Loucy (cell line): ENCODE measurements at regions not wholly inside any gene's neighbourhood (a gene's known extent, or its start where the extent isn't known, plus 50 kb on each side); places are given as distances from the start of the nearest gene placed in this dataset.

ENCODE experiments used
- H2AFZ ChIP-seq: fragments of 200-600 bp; sonication (generic); 2 replicates; pipeline ENCODE4 v1.6.0; 2016; ENCODE audit warnings: antibody characterized with exemption, mild to moderate bottlenecking, low read length, moderate library complexity
- H3F3A ChIP-seq: fragments of 200-600 bp; 2 replicates; pipeline ENCODE4 v1.6.0; 2016; ENCODE audit warnings: antibody characterized with exemption, low read depth, mild to moderate bottlenecking
- H3K27me3 ChIP-seq: fragments of 200-600 bp; sonication (generic); 2 replicates; pipeline ENCODE4 v1.6.1; 2014; ENCODE audit warnings: low read length, mild to moderate bottlenecking; ENCODE audit not compliant: insufficient read depth, poor library complexity, severe bottlenecking
- H3K36me3 ChIP-seq: fragments of 200-600 bp; sonication (generic); 2 replicates; pipeline ENCODE4 v1.6.1; 2016; ENCODE audit warnings: low read length; ENCODE audit not compliant: insufficient read depth
- H3K4me1 ChIP-seq: fragments of 200-600 bp; sonication (generic); 2 replicates; pipeline ENCODE4 v1.5.1; 2014; ENCODE audit warnings: low read length, mild to moderate bottlenecking; ENCODE audit not compliant: insufficient read depth, poor library complexity, severe bottlenecking
- H3K4me2 ChIP-seq: fragments of 200-600 bp; sonication (generic); 2 replicates; pipeline ENCODE4 v1.6.0; 2014; ENCODE audit warnings: antibody characterized with exemption, low read length, low read depth, mild to moderate bottlenecking; ENCODE audit not compliant: poor library complexity, severe bottlenecking
- H3K4me3 ChIP-seq: fragments of 200-600 bp; sonication (generic); 2 replicates; pipeline ENCODE4 v1.5.1; 2014; ENCODE audit warnings: low read length, mild to moderate bottlenecking, mixed read lengths; ENCODE audit not compliant: poor library complexity, severe bottlenecking
- H3K79me2 ChIP-seq: fragments of 200-600 bp; sonication (generic); 2 replicates; pipeline ENCODE4 v1.6.1; 2014; ENCODE audit warnings: low read length; ENCODE audit not compliant: insufficient read depth
- H3K9ac ChIP-seq: fragments of 200-600 bp; sonication (generic); 2 replicates; pipeline ENCODE4 v1.6.0; 2014; ENCODE audit warnings: mild to moderate bottlenecking, low read depth, low read length, moderate library complexity; ENCODE audit not compliant: poor library complexity, severe bottlenecking
- H3K9me2 ChIP-seq: fragments of 200-600 bp; sonication (generic); replicated peaks from 2 replicates; pipeline ENCODE4 v1.6.1; 2016; ENCODE audit warnings: low read depth, low read length, mixed read lengths
- H3K9me3 ChIP-seq: fragments of 200-600 bp; sonication (generic); 2 replicates; pipeline ENCODE4 v1.6.1; 2014; ENCODE audit warnings: mild to moderate bottlenecking, antibody characterized with exemption, low read length, low read depth; ENCODE audit not compliant: insufficient read depth
- H4K20me1 ChIP-seq: fragments of 200-600 bp; sonication (generic); 2 replicates; pipeline ENCODE4 v1.6.0; 2014; ENCODE audit warnings: antibody characterized with exemption, low read length, mild to moderate bottlenecking; ENCODE audit not compliant: insufficient read depth, poor library complexity, severe bottlenecking
- EZH2phosphoT487 ChIP-seq: fragments of 200-600 bp; IDR thresholded peaks from 2 replicates; pipeline ENCODE4 v1.6.1; 2018; ENCODE audit warnings: antibody characterized with exemption, mild to moderate bottlenecking, moderate library complexity, borderline replicate concordance
- TF ChIP-seq, protein P1 (sequence below): fragments of 200-600 bp; sonication (generic); conservative IDR thresholded peaks from 2 replicates; pipeline ENCODE4 v1.5.1; 2014; ENCODE audit warnings: mild to moderate bottlenecking, antibody characterized with exemption, low read length

- Histone ChIP-seq H3K4me1 (peaks cover 4% of the 10 kb centered on the region), H3K4me3 (no peak overlapping the region), H3K79me2 (no peaks in the 10 kb centered on the region), H3F3A (no peaks in the 10 kb centered on the region), H3K9ac (no peak overlapping the region), H3K36me3 (no peaks in the 10 kb centered on the region), H3K4me2 (no peak overlapping the region), H4K20me1 (no peaks in the 10 kb centered on the region), H3K27me3 (no peaks in the 10 kb centered on the region), H3K9me2 (no peaks in the 10 kb centered on the region), H2AFZ (no peak overlapping the region), H3K9me3 (no peaks in the 10 kb centered on the region)
- TF ChIP-seq, protein P1, sequence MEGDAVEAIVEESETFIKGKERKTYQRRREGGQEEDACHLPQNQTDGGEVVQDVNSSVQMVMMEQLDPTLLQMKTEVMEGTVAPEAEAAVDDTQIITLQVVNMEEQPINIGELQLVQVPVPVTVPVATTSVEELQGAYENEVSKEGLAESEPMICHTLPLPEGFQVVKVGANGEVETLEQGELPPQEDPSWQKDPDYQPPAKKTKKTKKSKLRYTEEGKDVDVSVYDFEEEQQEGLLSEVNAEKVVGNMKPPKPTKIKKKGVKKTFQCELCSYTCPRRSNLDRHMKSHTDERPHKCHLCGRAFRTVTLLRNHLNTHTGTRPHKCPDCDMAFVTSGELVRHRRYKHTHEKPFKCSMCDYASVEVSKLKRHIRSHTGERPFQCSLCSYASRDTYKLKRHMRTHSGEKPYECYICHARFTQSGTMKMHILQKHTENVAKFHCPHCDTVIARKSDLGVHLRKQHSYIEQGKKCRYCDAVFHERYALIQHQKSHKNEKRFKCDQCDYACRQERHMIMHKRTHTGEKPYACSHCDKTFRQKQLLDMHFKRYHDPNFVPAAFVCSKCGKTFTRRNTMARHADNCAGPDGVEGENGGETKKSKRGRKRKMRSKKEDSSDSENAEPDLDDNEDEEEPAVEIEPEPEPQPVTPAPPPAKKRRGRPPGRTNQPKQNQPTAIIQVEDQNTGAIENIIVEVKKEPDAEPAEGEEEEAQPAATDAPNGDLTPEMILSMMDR, result no peak
- no peak for TF ChIP-seq EZH2phosphoT487
Observed at GRCh38 chr10:34957531-34957930, 132.6 kb downstream of the CUL2 start.

- Histone ChIP-seq H3K9me2 (no peaks in the 10 kb centered on the region), H3K4me1 (peaks cover 4% of the 10 kb centered on the region), H3K4me3 (no peak overlapping the region), H3K36me3 (no peaks in the 10 kb centered on the region), H3K27me3 (no peaks in the 10 kb centered on the region), H4K20me1 (no peaks in the 10 kb centered on the region), H3K9me3 (no peaks in the 10 kb centered on the region), H3F3A (no peaks in the 10 kb centered on the region), H3K79me2 (no peaks in the 10 kb centered on the region), H2AFZ (no peak overlapping the region), H3K4me2 (no peak overlapping the region), H3K9ac (no peak overlapping the region)
- TF ChIP-seq EZH2phosphoT487, result no peak
- TF ChIP-seq, protein P1, result peak; percentile 15; the same call in 1 of the 2 replicates
Observed at GRCh38 chr10:34956756-34957155, 133.4 kb downstream of the CUL2 start.

GRCh38 chr10:34955391-34955790 is 134.8 kb downstream of the CUL2 start:
- Histone ChIP-seq H3K9me3 (no peaks in the 10 kb centered on the region), H3K9me2 (no peaks in the 10 kb centered on the region), H2AFZ (no peak overlapping the region), H3K4me1 (peaks cover 4% of the 10 kb centered on the region), H4K20me1 (no peaks in the 10 kb centered on the region), H3K9ac (no peak overlapping the region), H3K36me3 (no peaks in the 10 kb centered on the region), H3F3A (no peaks in the 10 kb centered on the region), H3K27me3 (no peaks in the 10 kb centered on the region), H3K4me2 (no peak overlapping the region), H3K4me3 (no peak overlapping the region), H3K79me2 (no peaks in the 10 kb centered on the region)
- TF ChIP-seq, protein P1, result no peak
- TF ChIP-seq EZH2phosphoT487, result no peak
